Uterus (tissue), 2 donors: ENCODE measurements at regions not wholly inside any gene's neighbourhood (a gene's known extent, or its start where the extent isn't known, plus 50 kb on each side); places are given as distances from the start of the nearest gene placed in this dataset.

Experiments used
- POLR2A ChIP-seq, 2 donors: fragments of 450-650 bp; IDR thresholded peaks; one replicate each; pipeline ENCODE4 v1.6.1; 2016; ENCODE audit warnings: antibody characterized with exemption in 2 of 2, mild to moderate bottlenecking in 1 of 2, moderate library complexity in 1 of 2
- TF ChIP-seq, protein P1 (sequence below), 4 experiments: fragments of 200-600 bp in 2 of 4; fragments of 450-650 bp in 2 of 4; sonication (generic) in 2 of 4; IDR thresholded peaks; one replicate each; pipeline ENCODE4 v1.5.1; 2016 to 2019; ENCODE audit warnings: antibody characterized with exemption in 4 of 4, mild to moderate bottlenecking in 2 of 4, moderate library complexity in 1 of 4

DNA sequence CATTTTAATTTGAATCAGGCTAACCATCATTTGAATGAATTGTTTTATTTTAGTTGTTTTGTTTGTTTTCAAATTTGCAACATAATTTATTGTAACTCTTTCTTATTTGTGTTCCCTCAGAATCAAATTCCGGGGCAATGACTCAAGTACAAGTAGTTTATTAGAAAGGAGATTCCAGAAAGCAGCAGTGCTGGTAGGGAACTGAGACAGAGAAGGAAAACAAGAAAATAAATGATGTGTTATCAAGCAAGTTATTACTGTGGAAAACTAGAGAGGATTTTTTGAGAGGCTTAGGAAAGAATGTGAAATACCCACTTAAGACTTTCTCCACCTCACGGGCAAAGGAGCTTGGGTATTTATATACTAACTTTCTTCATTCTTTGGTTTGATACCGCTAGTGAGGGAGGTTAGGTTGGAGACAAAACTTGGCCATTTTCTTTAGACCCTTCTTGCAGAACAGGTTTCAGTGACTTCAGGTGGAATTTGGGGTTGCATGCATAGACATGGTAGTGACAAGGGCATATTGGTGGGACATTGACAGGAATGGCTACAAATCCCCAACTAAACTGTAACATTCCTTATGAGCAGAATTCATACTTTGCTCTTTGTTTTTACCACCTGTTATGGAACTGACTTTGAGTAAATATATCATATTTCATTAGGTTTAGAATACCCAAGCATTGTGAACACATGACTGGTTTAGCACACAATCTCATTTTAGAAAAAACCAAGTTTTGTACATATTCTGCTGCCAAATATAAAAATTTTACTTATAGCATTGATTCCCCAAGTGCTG is 254.3 kb downstream of the ZBBX start:
- TF ChIP-seq, protein P1, sequence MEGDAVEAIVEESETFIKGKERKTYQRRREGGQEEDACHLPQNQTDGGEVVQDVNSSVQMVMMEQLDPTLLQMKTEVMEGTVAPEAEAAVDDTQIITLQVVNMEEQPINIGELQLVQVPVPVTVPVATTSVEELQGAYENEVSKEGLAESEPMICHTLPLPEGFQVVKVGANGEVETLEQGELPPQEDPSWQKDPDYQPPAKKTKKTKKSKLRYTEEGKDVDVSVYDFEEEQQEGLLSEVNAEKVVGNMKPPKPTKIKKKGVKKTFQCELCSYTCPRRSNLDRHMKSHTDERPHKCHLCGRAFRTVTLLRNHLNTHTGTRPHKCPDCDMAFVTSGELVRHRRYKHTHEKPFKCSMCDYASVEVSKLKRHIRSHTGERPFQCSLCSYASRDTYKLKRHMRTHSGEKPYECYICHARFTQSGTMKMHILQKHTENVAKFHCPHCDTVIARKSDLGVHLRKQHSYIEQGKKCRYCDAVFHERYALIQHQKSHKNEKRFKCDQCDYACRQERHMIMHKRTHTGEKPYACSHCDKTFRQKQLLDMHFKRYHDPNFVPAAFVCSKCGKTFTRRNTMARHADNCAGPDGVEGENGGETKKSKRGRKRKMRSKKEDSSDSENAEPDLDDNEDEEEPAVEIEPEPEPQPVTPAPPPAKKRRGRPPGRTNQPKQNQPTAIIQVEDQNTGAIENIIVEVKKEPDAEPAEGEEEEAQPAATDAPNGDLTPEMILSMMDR (IDR thresholded peaks at IDR 0.05), result no peak
- TF ChIP-seq POLR2A (IDR thresholded peaks at IDR 0.05), result no peak
